Testis (tissue), 2 donors: ENCODE measurements at regions not wholly inside any gene's neighbourhood (a gene's known extent, or its start where the extent isn't known, plus 50 kb on each side); places are given as distances from the start of the nearest gene placed in this dataset.

Source experiments
- DNase-seq: peaks from one replicate; pipeline ENCODE4 v3.0.0-alpha.2; 2019
- H3K27ac ChIP-seq, 2 donors: fragments of 200-600 bp; sonication (generic); one replicate each; pipeline ENCODE4 v1.5.1; 2019
- H3K27me3 ChIP-seq: fragments of 200-600 bp; sonication (generic); one replicate; pipeline ENCODE4 v1.5.1; 2019
- H3K36me3 ChIP-seq: fragments of 200-600 bp; sonication (generic); one replicate; pipeline ENCODE4 v1.5.1; 2017; ENCODE audit warnings: low read depth; ENCODE audit errors: missing control alignments
- H3K4me1 ChIP-seq: fragments of 200-600 bp; sonication (generic); one replicate; pipeline ENCODE4 v1.5.1; 2019
- H3K4me3 ChIP-seq, 2 donors: fragments of 200-600 bp; sonication (generic); one replicate each; pipeline ENCODE4 v1.5.1; 2017 to 2019
- H3K9me3 ChIP-seq: fragments of 200-600 bp; sonication (generic); one replicate; pipeline ENCODE4 v1.5.1; 2017
- CTCF ChIP-seq, 3 experiments: fragments of 450-650 bp in 2 of 3; fragments of 200-600 bp in 1 of 3; sonication (generic) in 1 of 3; IDR thresholded peaks; one replicate each; pipeline ENCODE4 v1.5.1; 2016 to 2019; ENCODE audit warnings: antibody characterized with exemption in 3 of 3, mild to moderate bottlenecking in 2 of 3, moderate library complexity in 1 of 3
- POLR2A ChIP-seq: fragments of 450-650 bp; IDR thresholded peaks from one replicate; pipeline ENCODE4 v1.6.1; 2017; ENCODE audit warnings: antibody characterized with exemption, mild to moderate bottlenecking, moderate library complexity
- WGBS, 2 donors: methylation state at CpG; one replicate each; pipeline ENCODE4 v1.1.5; 2018; 5-methylcytosine and 5-hydroxymethylcytosine counted together
- intact Hi-C: fragments of 100-400 bp; cut with DNase I; formaldehyde crosslinking; loops from one replicate; pipeline ENCODE4 v1.15.1; 2023; ENCODE audit warnings: low total_unique reads

DNA sequence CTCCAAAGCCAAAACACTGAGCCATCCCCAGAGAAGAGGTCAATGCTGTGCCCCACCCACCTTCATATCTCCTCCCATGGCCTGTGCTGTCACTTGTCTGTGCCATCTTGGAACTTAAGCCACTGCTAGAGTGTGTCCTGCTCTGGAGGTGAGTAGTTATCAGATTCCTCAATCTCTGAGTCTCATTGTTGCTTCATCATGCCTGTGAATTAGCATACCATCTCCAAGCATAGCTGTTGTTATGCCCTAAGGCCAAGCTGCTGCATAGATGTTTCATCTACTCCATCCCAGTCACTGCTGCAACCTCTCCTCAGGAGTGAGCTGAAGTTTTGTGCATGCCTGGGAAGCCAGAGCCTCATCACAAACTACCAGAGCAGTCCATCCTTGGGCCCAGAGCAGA, 349.0 kb downstream of the ZWINT start:
- Histone ChIP-seq H3K4me3 (no peak overlapping the region), H3K9me3 (no peaks in the 10 kb centered on the region), H3K27me3 (no peaks in the 10 kb centered on the region), H3K27ac (no peak overlapping the region), H3K36me3 (no peaks in the 10 kb centered on the region), H3K4me1 (no peaks in the 10 kb centered on the region)
- TF ChIP-seq POLR2A, result no peak
- TF ChIP-seq CTCF (IDR thresholded peaks at IDR 0.05), result no peak
- intact Hi-C loops, result no loop called here
- no peak for DNase-seq

DNA sequence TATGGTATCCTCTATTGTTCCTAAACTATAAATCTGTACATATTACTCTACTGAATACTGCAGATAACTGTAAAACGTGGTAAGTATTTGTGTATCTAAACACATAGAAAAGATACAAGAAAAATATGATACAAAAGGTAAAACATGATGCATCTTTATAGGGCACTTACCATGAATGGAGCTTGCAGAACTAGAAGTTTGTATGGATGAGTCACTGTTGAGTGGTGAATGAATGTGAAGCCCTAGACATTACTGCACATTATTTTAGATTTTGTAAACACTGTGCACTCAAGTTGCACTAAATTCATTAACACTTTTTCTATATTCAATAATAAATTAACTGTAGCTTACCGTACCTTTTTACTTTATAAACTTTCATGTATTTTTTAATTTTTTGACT, 357.5 kb downstream of the ZWINT start:
- no peak for DNase-seq
- intact Hi-C loops, result no loop called here
- TF ChIP-seq POLR2A (no peak), CTCF (IDR thresholded peaks at IDR 0.05) (no peak)
- Histone ChIP-seq H3K4me1 (no peaks in the 10 kb centered on the region), H3K9me3 (no peaks in the 10 kb centered on the region), H3K4me3 (no peak overlapping the region), H3K27ac (no peak overlapping the region), H3K36me3 (no peaks in the 10 kb centered on the region), H3K27me3 (no peaks in the 10 kb centered on the region)
- 81 to 85% methylated on average over 2 of the region's 2 CpGs for WGBS, 2 donors

GRCh38 chr10:55989188-55989587, 371.9 kb downstream of the ZWINT start:
- 65 to 73% methylated on average over 3 of the region's 3 CpGs for WGBS, 2 donors
- no peaks in the 10 kb centered on the region for H3K9me3 ChIP-seq
- no peak for DNase-seq

GRCh38 chr10:55979203-55979602, 381.9 kb downstream of the ZWINT start:
- intact Hi-C loops, result no loop called here
- no peak for TF ChIP-seq CTCF (IDR thresholded peaks at IDR 0.05)
- TF ChIP-seq POLR2A, result no peak
- Histone ChIP-seq H3K9me3 (no peaks in the 10 kb centered on the region), H3K27ac (no peak overlapping the region), H3K36me3 (no peaks in the 10 kb centered on the region), H3K4me1 (no peaks in the 10 kb centered on the region), H3K27me3 (no peaks in the 10 kb centered on the region), H3K4me3 (no peak overlapping the region)
- DNase-seq, result no peak
- 44 to 50% methylated on average over 2 of the region's 2 CpGs for WGBS, 2 donors

More at GRCh38 chr10:55989188-55989587, 371.9 kb downstream of the ZWINT start:
- intact Hi-C loops, result no loop called here
- Histone ChIP-seq H3K4me3 (no peak overlapping the region), H3K27me3 (no peaks in the 10 kb centered on the region), H3K4me1 (no peaks in the 10 kb centered on the region), H3K36me3 (no peaks in the 10 kb centered on the region), H3K27ac (no peak overlapping the region)
- TF ChIP-seq POLR2A (no peak), CTCF (IDR thresholded peaks at IDR 0.05) (no peak)

GRCh38 chr10:55966101-55966500, 395.0 kb downstream of the ZWINT start:
- WGBS, 2 donors, result 46 to 58% methylated on average over 2 of the region's 2 CpGs
- intact Hi-C loops, result no loop called here

More at GRCh38 chr10:55966101-55966500, 395.0 kb downstream of the ZWINT start:
- TF ChIP-seq CTCF (IDR thresholded peaks at IDR 0.05) (no peak), POLR2A (no peak)
- Histone ChIP-seq H3K9me3 (no peaks in the 10 kb centered on the region), H3K36me3 (no peaks in the 10 kb centered on the region), H3K27ac (no peak overlapping the region), H3K4me3 (no peak overlapping the region), H3K4me1 (no peaks in the 10 kb centered on the region), H3K27me3 (no peaks in the 10 kb centered on the region)
- no peak for DNase-seq
